Astrocyte (in vitro differentiated cells and primary cell): ENCODE measurements at regions not wholly inside any gene's neighbourhood (a gene's known extent, or its start where the extent isn't known, plus 50 kb on each side); places are given as distances from the start of the nearest gene placed in this dataset.

Experiments
- CTCF ChIP-seq: IDR thresholded peaks from 2 replicates; pipeline ENCODE4 v1.5.1; 2011; ENCODE audit warnings: low read depth, mild to moderate bottlenecking, inconsistent platforms, low read length, moderate library complexity; ENCODE audit not compliant: insufficient read depth
- EZH2 ChIP-seq: IDR thresholded peaks from 2 replicates; pipeline ENCODE4 v1.6.1; 2012; ENCODE audit warnings: mild to moderate bottlenecking, low read length, inconsistent platforms; ENCODE audit not compliant: insufficient read depth

- no peak for TF ChIP-seq CTCF
- no peak for TF ChIP-seq EZH2
Observed at GRCh38 chr1:188065917-188066316, 1237.2 kb downstream of the PLA2G4A start.
